ENCODE measurements at regions not wholly inside any gene's neighbourhood (a gene's known extent, or its start where the extent isn't known, plus 50 kb on each side); places are given as distances from the start of the nearest gene placed in this dataset.

DNA sequence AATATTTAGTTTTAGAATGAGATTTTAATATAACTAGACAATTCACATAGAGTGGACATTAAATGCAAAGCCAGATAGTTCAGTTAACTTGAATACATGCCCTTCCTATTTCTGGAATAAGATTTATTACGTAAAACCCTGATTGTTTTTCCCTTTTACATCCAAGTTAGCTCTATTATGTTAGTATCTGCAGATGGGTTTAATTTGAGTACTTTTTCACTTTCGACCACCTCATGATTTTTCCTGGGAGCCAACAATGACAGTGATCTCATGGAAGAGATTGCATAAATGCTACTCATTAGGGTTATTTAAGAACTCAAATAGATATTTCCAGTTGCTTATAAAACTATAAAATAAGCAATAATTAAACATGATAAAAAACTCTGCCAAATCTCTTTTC is 199.4 kb upstream of the PTGFR start:
- H3K27me3 ChIP-seq, result no peaks in the 10 kb centered on the region
- H3K4me3 ChIP-seq, result no peak overlapping the region
- H3K36me3 ChIP-seq, result no peaks in the 10 kb centered on the region
- no peak for TF ChIP-seq POLR2A (IDR thresholded peaks at IDR 0.05)
- TF ChIP-seq CTCF (IDR thresholded peaks at IDR 0.05), result no peak
- H3K27ac ChIP-seq, result no peak overlapping the region
- no peaks in the 10 kb centered on the region for H3K9me3 ChIP-seq
- DNase-seq, result no peak
- 61 to 62% methylated on average over 2 of the region's 2 CpGs for WGBS, 2 donors
- intact Hi-C loops (cut with DNase I), result no loop called here
- no peaks in the 10 kb centered on the region for H3K4me1 ChIP-seq

DNA sequence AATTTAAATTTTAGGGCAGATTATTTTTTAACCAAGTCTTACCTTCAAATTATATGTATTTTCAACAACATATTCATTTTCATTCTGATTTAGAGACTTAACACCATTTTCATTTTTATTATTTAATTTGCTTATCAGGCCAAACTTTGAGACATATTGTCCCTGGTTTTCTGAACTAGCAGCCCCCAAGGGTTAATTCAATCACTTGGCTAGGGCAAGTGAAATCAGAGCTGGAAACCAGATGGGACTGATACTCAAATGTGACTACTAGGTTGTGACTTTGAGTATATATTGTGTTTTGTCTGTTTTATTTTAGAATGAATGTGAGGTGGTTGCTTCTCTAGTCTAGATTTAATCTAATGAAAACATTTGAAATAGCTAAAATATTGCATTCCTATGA is 198.9 kb upstream of the PTGFR start:
- DNase-seq, result no peak
- Histone ChIP-seq H3K9me3 (no peaks in the 10 kb centered on the region), H3K36me3 (no peaks in the 10 kb centered on the region), H3K27ac (no peak overlapping the region), H3K27me3 (no peaks in the 10 kb centered on the region), H3K4me1 (no peaks in the 10 kb centered on the region), H3K4me3 (no peak overlapping the region)
- TF ChIP-seq CTCF (IDR thresholded peaks at IDR 0.05) (no peak), POLR2A (IDR thresholded peaks at IDR 0.05) (no peak)
- intact Hi-C loops (cut with DNase I), result no loop called here

GRCh38 chr1:78292361-78292760 is 198.4 kb upstream of the PTGFR start:
- no peaks in the 10 kb centered on the region for H3K36me3 ChIP-seq
- H3K27me3 ChIP-seq, result no peaks in the 10 kb centered on the region
- H3K9me3 ChIP-seq, result no peaks in the 10 kb centered on the region
- no peak for TF ChIP-seq CTCF (IDR thresholded peaks at IDR 0.05)
- no peak for TF ChIP-seq POLR2A (IDR thresholded peaks at IDR 0.05)
- 54 to 62% methylated on average over 3 of the region's 3 CpGs for WGBS, 2 donors
- intact Hi-C loops (cut with DNase I), result no loop called here
- no peaks in the 10 kb centered on the region for H3K4me1 ChIP-seq
- no peak overlapping the region for H3K4me3 ChIP-seq
- H3K27ac ChIP-seq, result no peak overlapping the region
- DNase-seq, result no peak

DNA sequence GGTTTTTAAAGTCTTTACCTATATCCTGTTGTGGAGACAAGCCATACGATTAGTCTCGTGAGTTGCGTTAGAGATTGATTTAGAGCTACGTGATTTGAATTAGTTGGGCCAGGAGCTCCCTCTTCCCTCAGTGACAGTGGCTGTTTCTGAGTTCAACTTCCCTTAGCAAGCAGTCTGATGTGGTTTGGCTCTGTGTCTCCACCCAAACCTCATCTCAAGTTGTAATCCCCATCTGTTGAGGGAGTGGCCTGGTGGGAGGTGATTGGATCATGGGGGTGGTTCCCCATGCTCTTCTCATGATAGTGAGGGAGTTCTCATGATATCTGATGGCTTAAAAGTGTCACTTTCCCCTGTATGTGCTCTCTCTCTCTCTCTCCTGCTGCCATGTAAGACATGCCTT is 192.9 kb upstream of the PTGFR start:
- no peak for TF ChIP-seq POLR2A (IDR thresholded peaks at IDR 0.05)
- TF ChIP-seq CTCF (IDR thresholded peaks at IDR 0.05), result no peak
- Histone ChIP-seq H3K27ac (no peak overlapping the region), H3K36me3 (no peaks in the 10 kb centered on the region), H3K9me3 (no peaks in the 10 kb centered on the region), H3K4me3 (no peak overlapping the region), H3K27me3 (peaks cover 0 to 5% (median 0%) of the 10 kb centered on the region in 4 donors), H3K4me1 (no peaks in the 10 kb centered on the region)
- intact Hi-C loops (cut with DNase I), result no loop called here
- 78 to 89% methylated on average over 4 of the region's 4 CpGs for WGBS, 2 donors
- DNase-seq, result no peak

GRCh38 chr1:78298349-78298748 is 192.4 kb upstream of the PTGFR start:
- Histone ChIP-seq H3K27ac (no peak overlapping the region), H3K36me3 (no peaks in the 10 kb centered on the region), H3K4me1 (no peaks in the 10 kb centered on the region), H3K9me3 (no peaks in the 10 kb centered on the region), H3K4me3 (no peak overlapping the region), H3K27me3 (peaks cover 0 to 5% (median 0%) of the 10 kb centered on the region in 4 donors)
- DNase-seq, result no peak
- 53 to 58% methylated on average over 3 of the region's 3 CpGs for WGBS, 2 donors
- intact Hi-C loops (cut with DNase I), result no loop called here
- TF ChIP-seq POLR2A (IDR thresholded peaks at IDR 0.05) (no peak), CTCF (IDR thresholded peaks at IDR 0.05) (no peak)

Measured in esophagus squamous epithelium (tissue), 5 donors.